Panc1 (cell line): ENCODE measurements at regions not wholly inside any gene's neighbourhood (a gene's known extent, or its start where the extent isn't known, plus 50 kb on each side); places are given as distances from the start of the nearest gene placed in this dataset.

Experiments
- CTCF ChIP-seq: fragments of 450-650 bp; IDR thresholded peaks from 2 replicates; pipeline ENCODE4 v1.5.1; 2017; ENCODE audit warnings: mild to moderate bottlenecking
- POLR2AphosphoS5 ChIP-seq: IDR thresholded peaks from 2 replicates; pipeline ENCODE4 v1.6.1; 2012; ENCODE audit warnings: mild to moderate bottlenecking, low read depth, low read length, moderate library complexity
- TCF7L2 ChIP-seq: IDR thresholded peaks from 2 replicates; pipeline ENCODE4 v1.6.1; 2011; ENCODE audit warnings: mild to moderate bottlenecking, low read depth, low read length, inconsistent platforms

- TF ChIP-seq TCF7L2 (no peak), CTCF (no peak), POLR2AphosphoS5 (no peak)
These were observed 117.6 kb downstream of the CYRIA start for GRCh38 chr2:16548036-16548435.
